PC-9 (cell line): ENCODE measurements at regions not wholly inside any gene's neighbourhood (a gene's known extent, or its start where the extent isn't known, plus 50 kb on each side); places are given as distances from the start of the nearest gene placed in this dataset.

ENCODE experiments used
- BruUV-seq: library from RNA; stranded (reverse); fragments of 400-500 nt; replicated peaks from 2 replicates; lab custom pipeline; 2021; lab: Mats Ljungman, UMichigan
- CTCF ChIA-PET: fragments of 300-600 bp; sonication (Branson Sonifier 250); formaldehyde crosslinking; loops from one replicate; lab custom pipeline; 2022; ENCODE audit warnings: antibody characterized with exemption; lab: Charles Lee
- POLR2A ChIA-PET: fragments of 300-600 bp; sonication (Branson Sonifier 250); formaldehyde crosslinking; loops from one replicate; lab custom pipeline; 2022; ENCODE audit warnings: antibody characterized with exemption; ENCODE audit not compliant: unreplicated experiment; lab: Charles Lee
- DNase-seq, 2 experiments: peaks; one replicate each; pipeline versions ENCODE4 v3.0.0 to v3.0.0-alpha.2; 2015 to 2022; ENCODE audit warnings: mixed read lengths in 1 of 2
- H2AFZ ChIP-seq: fragments of 200-600 bp; sonication (generic); 2 replicates; pipeline ENCODE4 v1.8.1; 2017; ENCODE audit warnings: antibody characterized with exemption
- H3F3A ChIP-seq: fragments of 200-600 bp; sonication (generic); 2 replicates; pipeline ENCODE4 v1.8.1; 2017; ENCODE audit warnings: antibody characterized with exemption, mild to moderate bottlenecking, low read depth; ENCODE audit not compliant: insufficient read depth
- H3K27ac ChIP-seq: fragments of 200-600 bp; sonication (generic); 2 replicates; pipeline ENCODE4 v1.6.1; 2016; ENCODE audit warnings: mixed run types
- H3K27me3 ChIP-seq: fragments of 200-600 bp; sonication (generic); 2 replicates; pipeline ENCODE4 v1.6.1; 2016; ENCODE audit warnings: low read depth, mixed run types; ENCODE audit not compliant: insufficient read depth
- H3K36me3 ChIP-seq: fragments of 200-600 bp; sonication (generic); 2 replicates; pipeline ENCODE4 v1.6.1; 2016; ENCODE audit warnings: low read depth, mixed run types
- H3K4me1 ChIP-seq: fragments of 200-600 bp; sonication (generic); replicated peaks from 2 replicates; pipeline ENCODE4 v1.6.1; 2016; ENCODE audit warnings: mixed run types; ENCODE audit not compliant: insufficient read depth
- H3K4me2 ChIP-seq: fragments of 200-600 bp; sonication (generic); 2 replicates; pipeline ENCODE4 v1.6.1; 2017; ENCODE audit warnings: mixed run types
- H3K4me3 ChIP-seq: fragments of 200-600 bp; sonication (generic); 2 replicates; pipeline ENCODE4 v1.6.1; 2016; ENCODE audit warnings: mixed run types
- H3K79me2 ChIP-seq: fragments of 200-600 bp; sonication (generic); 2 replicates; pipeline ENCODE4 v1.6.1; 2017; ENCODE audit warnings: low read depth, mixed run types
- H3K9me2 ChIP-seq: fragments of 200-600 bp; sonication (generic); 2 replicates; pipeline ENCODE4 v1.8.1; 2017; ENCODE audit warnings: mild to moderate bottlenecking; ENCODE audit not compliant: insufficient read depth
- H3K9me3 ChIP-seq: fragments of 200-600 bp; sonication (generic); 2 replicates; pipeline ENCODE4 v1.8.1; 2016; ENCODE audit warnings: low read depth; ENCODE audit not compliant: insufficient read depth
- H4K20me1 ChIP-seq: fragments of 200-600 bp; sonication (generic); 2 replicates; pipeline ENCODE4 v1.8.1; 2017; ENCODE audit not compliant: insufficient read depth
- EZH2 ChIP-seq: fragments of 200-600 bp; sonication (generic); IDR thresholded peaks from 2 replicates; pipeline ENCODE4 v1.8.0; 2017; ENCODE audit warnings: antibody characterized with exemption, low read depth
- intact Hi-C: fragments of 100-400 bp; cut with micrococcal nuclease; formaldehyde crosslinking; loops from one replicate; pipeline ENCODE4 v1.10.0; 2022; ENCODE audit not compliant: unreplicated experiment
- TF ChIP-seq, protein P1 (sequence below): fragments of 200-600 bp; sonication (generic); conservative IDR thresholded peaks from 2 replicates; pipeline ENCODE4 v1.6.1; 2017; ENCODE audit warnings: mixed run types, antibody characterized with exemption, mild to moderate bottlenecking, moderate library complexity

DNA sequence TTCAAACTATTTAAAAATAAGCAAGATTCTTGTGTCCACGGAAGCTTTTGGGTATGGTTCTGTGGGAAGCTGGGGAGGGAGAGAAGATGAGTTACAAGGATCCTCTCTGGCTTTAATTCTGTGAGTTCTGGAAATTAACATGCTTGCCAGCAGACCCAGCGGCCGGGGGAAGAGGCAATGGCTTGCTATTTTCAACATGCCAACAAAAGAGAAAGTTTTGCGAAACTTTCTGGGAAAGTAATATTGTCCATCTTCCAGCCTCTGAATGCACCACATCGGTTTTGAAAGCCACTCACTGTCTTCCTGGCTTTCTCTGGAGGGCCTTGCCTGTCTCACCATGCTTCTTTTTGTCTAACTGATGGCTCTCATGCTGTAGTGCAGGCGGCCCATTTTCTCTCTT is 85.7 kb downstream of the EN1 start:
- no peak overlapping the region for H3K4me2 ChIP-seq
- CTCF ChIA-PET, result no interaction called here
- H4K20me1 ChIP-seq, result no peaks in the 10 kb centered on the region
- POLR2A ChIA-PET, result no interaction called here
- no peaks in the 10 kb centered on the region for H3K4me1 ChIP-seq
- no peak for DNase-seq
- no peaks in the 10 kb centered on the region for H3K9me3 ChIP-seq
- no peaks in the 10 kb centered on the region for H3F3A ChIP-seq
- H3K4me3 ChIP-seq, result no peak overlapping the region
- peaks cover 70% of the 10 kb centered on the region for H3K27me3 ChIP-seq
- no peaks in the 10 kb centered on the region for H3K79me2 ChIP-seq
- no peak overlapping the region for H2AFZ ChIP-seq
- intact Hi-C loops, result no loop called here
- H3K9me2 ChIP-seq, result 0 out of 2 replicates have a peak, but pooled peaks cover 3% of the 10 kb centered on the region
- no peak overlapping the region for H3K27ac ChIP-seq
- H3K36me3 ChIP-seq, result no peaks in the 10 kb centered on the region
- BruUV-seq, result no TSS peak
- TF ChIP-seq, protein P1, sequence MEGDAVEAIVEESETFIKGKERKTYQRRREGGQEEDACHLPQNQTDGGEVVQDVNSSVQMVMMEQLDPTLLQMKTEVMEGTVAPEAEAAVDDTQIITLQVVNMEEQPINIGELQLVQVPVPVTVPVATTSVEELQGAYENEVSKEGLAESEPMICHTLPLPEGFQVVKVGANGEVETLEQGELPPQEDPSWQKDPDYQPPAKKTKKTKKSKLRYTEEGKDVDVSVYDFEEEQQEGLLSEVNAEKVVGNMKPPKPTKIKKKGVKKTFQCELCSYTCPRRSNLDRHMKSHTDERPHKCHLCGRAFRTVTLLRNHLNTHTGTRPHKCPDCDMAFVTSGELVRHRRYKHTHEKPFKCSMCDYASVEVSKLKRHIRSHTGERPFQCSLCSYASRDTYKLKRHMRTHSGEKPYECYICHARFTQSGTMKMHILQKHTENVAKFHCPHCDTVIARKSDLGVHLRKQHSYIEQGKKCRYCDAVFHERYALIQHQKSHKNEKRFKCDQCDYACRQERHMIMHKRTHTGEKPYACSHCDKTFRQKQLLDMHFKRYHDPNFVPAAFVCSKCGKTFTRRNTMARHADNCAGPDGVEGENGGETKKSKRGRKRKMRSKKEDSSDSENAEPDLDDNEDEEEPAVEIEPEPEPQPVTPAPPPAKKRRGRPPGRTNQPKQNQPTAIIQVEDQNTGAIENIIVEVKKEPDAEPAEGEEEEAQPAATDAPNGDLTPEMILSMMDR, result no peak
- TF ChIP-seq EZH2, result no peak

DNA sequence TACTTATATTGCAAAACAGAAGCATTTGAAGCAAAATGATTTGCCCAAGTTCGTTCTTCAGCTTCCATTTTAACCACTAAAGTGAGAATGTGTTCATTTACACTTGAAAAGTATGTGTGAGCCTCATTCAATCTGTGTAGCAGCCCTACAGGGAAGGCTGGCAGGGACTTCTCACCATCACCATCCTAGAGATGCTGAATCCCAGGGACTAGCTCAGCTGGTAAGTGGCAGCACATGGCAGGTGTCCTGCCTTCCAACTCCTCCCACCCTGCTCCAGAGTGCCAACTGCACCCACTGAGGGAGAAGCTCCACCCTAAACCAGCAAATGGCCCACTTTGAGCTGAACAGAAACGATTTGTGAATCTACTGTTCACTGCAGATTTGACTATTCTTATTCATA is 91.5 kb downstream of the EN1 start:
- BruUV-seq, result no TSS peak
- Histone ChIP-seq H3K9me2 (0 out of 2 replicates have a peak, but pooled peaks cover 3% of the 10 kb centered on the region), H3K4me3 (no peak overlapping the region), H3K4me2 (no peak overlapping the region), H3K79me2 (no peaks in the 10 kb centered on the region), H3K4me1 (no peaks in the 10 kb centered on the region), H3K36me3 (no peaks in the 10 kb centered on the region), H3K9me3 (peaks cover 4% of the 10 kb centered on the region; the same call in 1 of the 2 replicates), H4K20me1 (no peaks in the 10 kb centered on the region), H2AFZ (no peak overlapping the region), H3F3A (no peaks in the 10 kb centered on the region), H3K27ac (no peak overlapping the region), H3K27me3 (peaks cover 39% of the 10 kb centered on the region)
- intact Hi-C loops, result no loop called here
- TF ChIP-seq, protein P1, result no peak
- TF ChIP-seq EZH2, result no peak
- POLR2A ChIA-PET, result no interaction called here
- DNase-seq, result no peak
- CTCF ChIA-PET, result no interaction called here

DNA sequence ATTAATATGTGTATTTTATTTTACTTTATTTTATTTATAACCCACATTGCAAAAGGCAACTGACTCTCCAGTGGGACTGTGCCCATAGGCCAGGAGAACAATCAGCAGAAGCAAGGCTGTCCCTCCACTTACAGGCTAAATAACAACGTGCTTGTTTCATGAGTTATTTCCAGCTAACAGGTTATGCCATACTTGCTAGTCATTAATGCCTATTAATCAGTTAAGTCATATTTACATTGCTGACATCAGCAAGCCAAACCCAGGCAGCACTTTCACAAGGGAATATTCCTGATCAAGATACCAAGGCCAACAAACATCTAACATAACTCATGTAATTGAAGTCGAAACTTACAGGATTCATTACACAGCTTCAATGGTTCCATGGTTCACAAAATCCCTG is 92.1 kb downstream of the EN1 start:
- DNase-seq, result no peak

More for the DNA sequence above, 92.1 kb downstream of the EN1 start:
- H3K9me2 ChIP-seq, result 0 out of 2 replicates have a peak, but pooled peaks cover 3% of the 10 kb centered on the region
- H3K4me1 ChIP-seq, result no peaks in the 10 kb centered on the region
- H3K36me3 ChIP-seq, result no peaks in the 10 kb centered on the region
- BruUV-seq, result no TSS peak
- no peak overlapping the region for H3K4me2 ChIP-seq
- intact Hi-C loops, result no loop called here
- no peaks in the 10 kb centered on the region for H4K20me1 ChIP-seq
- H3K79me2 ChIP-seq, result no peaks in the 10 kb centered on the region
- no peak overlapping the region for H3K4me3 ChIP-seq
- H3K27me3 ChIP-seq, result peaks cover 37% of the 10 kb centered on the region
- H2AFZ ChIP-seq, result no peak overlapping the region
- POLR2A ChIA-PET, result no interaction called here
- no peaks in the 10 kb centered on the region for H3F3A ChIP-seq
- H3K9me3 ChIP-seq, result peaks cover 4% of the 10 kb centered on the region; the same call in 1 of the 2 replicates
- TF ChIP-seq, protein P1, result no peak
- no peak for TF ChIP-seq EZH2
- H3K27ac ChIP-seq, result no peak overlapping the region
- CTCF ChIA-PET, result no interaction called here
